ENCODE measurements at regions not wholly inside any gene's neighbourhood (a gene's known extent, or its start where the extent isn't known, plus 50 kb on each side); places are given as distances from the start of the nearest gene placed in this dataset.

DNA sequence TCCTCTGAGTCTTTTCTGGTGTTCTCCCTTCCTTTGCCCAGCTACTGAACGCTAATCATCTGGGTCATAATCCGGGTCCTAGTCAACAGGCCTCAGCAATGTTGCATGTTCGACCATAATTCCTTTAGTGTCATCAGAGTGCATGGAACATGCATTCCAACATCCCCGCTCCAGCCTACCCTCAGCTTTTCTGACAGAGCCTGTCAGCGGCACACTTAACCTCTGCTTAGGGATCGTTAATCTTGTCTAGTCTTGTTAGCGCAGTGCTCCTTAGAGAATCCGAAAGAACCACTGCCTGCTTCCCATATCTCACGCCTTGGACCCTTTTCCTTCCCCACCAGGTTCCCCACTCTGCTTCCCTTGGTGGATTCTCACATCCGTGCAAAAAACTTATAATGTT is 767.9 kb upstream of the ID2 start:
- Mint-ChIP-seq H3K36me3 (ENCODE audit: low read depth) (no peaks in the 10 kb centered on the region), H3K27ac (no peak overlapping the region), H3K27me3 (ENCODE audit: insufficient read depth) (no peaks in the 10 kb centered on the region), H3K4me3 (no peak overlapping the region), H3K9me3 (no peaks in the 10 kb centered on the region), H3K4me1 (peaks cover 11% of the 10 kb centered on the region)
- Histone ChIP-seq H3K27me3 (ENCODE audit: control insufficient read depth, insufficient read depth, low read length, poor library complexity, severe bottlenecking) (no peaks in the 10 kb centered on the region), H3K9me3 (ENCODE audit: control insufficient read depth, low read length) (no peaks in the 10 kb centered on the region), H3K4me3 (ENCODE audit: low read length) (no peak overlapping the region), H3K36me3 (ENCODE audit: control insufficient read depth, insufficient read depth, low read length) (no peaks in the 10 kb centered on the region), H3K27ac (ENCODE audit: low read depth, low read length) (no peak overlapping the region), H3K9ac (ENCODE audit: extremely low read depth, low read length, poor library complexity, severe bottlenecking) (no peak overlapping the region), H3K4me1 (ENCODE audit: control insufficient read depth, insufficient read depth, low read length) (no peaks in the 10 kb centered on the region)
- WGBS, 2 experiments (ENCODE audit: insufficient coverage in 1 of 2, insufficient read length in 1 of 2) = 84 to 88% methylated on average over 9 to 10 of the region's 10 CpGs
- DNase-seq = no peak
- no peak for TF ChIP-seq CTCF (conservative IDR thresholded peaks at IDR 0.05)

DNA sequence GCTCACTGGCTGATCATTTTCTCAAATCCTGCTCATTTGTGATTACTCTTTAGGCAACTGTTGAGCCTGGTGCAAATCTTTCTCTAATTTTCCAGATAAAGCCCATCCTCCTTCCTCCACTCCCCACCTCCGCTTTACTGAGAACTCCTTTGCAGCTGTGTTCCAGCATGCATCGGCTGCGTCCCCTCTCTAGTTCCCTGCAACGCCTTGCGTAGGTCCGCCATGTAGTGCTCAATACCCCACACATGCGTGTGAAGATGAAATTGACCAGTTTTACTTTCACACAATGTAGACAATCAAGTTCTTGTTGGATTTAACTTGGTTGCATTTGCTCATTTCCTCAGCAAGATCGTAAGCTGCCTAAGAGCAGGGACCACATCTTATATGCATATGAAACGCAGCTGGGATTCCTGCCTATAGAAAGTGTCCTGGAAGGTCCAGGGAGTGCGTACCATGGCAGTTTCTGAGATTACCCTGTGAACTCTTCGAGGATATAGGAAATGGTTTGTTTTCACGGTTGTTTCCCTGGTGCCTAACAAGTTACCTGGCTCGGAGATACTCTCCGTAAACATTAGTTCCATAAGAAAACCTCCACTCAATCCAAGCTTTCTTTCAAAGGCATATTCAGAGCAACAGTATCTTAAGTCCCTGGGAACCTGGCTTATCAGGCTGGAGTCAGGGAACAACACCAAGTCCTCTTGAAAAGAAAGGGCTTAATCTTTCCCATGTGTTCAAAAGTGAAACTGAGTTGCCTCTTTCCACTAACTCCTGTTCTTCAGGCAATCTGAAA is 766.4 kb upstream of the ID2 start:
- H3K4me1 Mint-ChIP-seq = peaks cover 11% of the 10 kb centered on the region
- no peaks in the 10 kb centered on the region for H3K9me3 Mint-ChIP-seq
- Histone ChIP-seq H3K36me3 (ENCODE audit: control insufficient read depth, insufficient read depth, low read length) (no peaks in the 10 kb centered on the region), H3K9ac (ENCODE audit: extremely low read depth, low read length, poor library complexity, severe bottlenecking) (no peak overlapping the region), H3K27me3 (ENCODE audit: control insufficient read depth, insufficient read depth, low read length, poor library complexity, severe bottlenecking) (no peaks in the 10 kb centered on the region), H3K4me1 (ENCODE audit: control insufficient read depth, insufficient read depth, low read length) (no peaks in the 10 kb centered on the region), H3K4me3 (ENCODE audit: low read length) (no peak overlapping the region), H3K27ac (ENCODE audit: low read depth, low read length) (no peak overlapping the region), H3K9me3 (ENCODE audit: control insufficient read depth, low read length) (no peaks in the 10 kb centered on the region)
- no peak overlapping the region for H3K4me3 Mint-ChIP-seq
- no peak for DNase-seq
- 90 to 91% methylated on average over 13 to 14 of the region's 14 CpGs for WGBS, 2 experiments (ENCODE audit: insufficient coverage in 1 of 2, insufficient read length in 1 of 2)
- no peaks in the 10 kb centered on the region for H3K36me3 Mint-ChIP-seq (ENCODE audit: low read depth)
- no peak for TF ChIP-seq CTCF (conservative IDR thresholded peaks at IDR 0.05)
- no peaks in the 10 kb centered on the region for H3K27me3 Mint-ChIP-seq (ENCODE audit: insufficient read depth)
- no peak overlapping the region for H3K27ac Mint-ChIP-seq

- H3K9me3 Mint-ChIP-seq = no peaks in the 10 kb centered on the region
- no peaks in the 10 kb centered on the region for H3K36me3 Mint-ChIP-seq (ENCODE audit: low read depth)
- no peak overlapping the region for H3K4me3 Mint-ChIP-seq
These were observed 765.2 kb upstream of the ID2 start for GRCh38 chr2:7916670-7917069.

More at GRCh38 chr2:7916670-7917069, 765.2 kb upstream of the ID2 start:
- H3K27me3 Mint-ChIP-seq (ENCODE audit: insufficient read depth) = no peaks in the 10 kb centered on the region
- 100% methylated on average over 1 to 2 of the region's 2 CpGs for WGBS, 2 experiments (ENCODE audit: insufficient coverage in 1 of 2, insufficient read length in 1 of 2)
- no peaks in the 10 kb centered on the region for H3K9me3 ChIP-seq (ENCODE audit: control insufficient read depth, low read length)
- H3K4me3 ChIP-seq (ENCODE audit: low read length) = no peak overlapping the region
- H3K36me3 ChIP-seq (ENCODE audit: control insufficient read depth, insufficient read depth, low read length) = no peaks in the 10 kb centered on the region
- no peaks in the 10 kb centered on the region for H3K4me1 ChIP-seq (ENCODE audit: control insufficient read depth, insufficient read depth, low read length)
- H3K4me1 Mint-ChIP-seq = peaks cover 11% of the 10 kb centered on the region
- no peak for TF ChIP-seq CTCF (conservative IDR thresholded peaks at IDR 0.05)
- no peak overlapping the region for H3K9ac ChIP-seq (ENCODE audit: extremely low read depth, low read length, poor library complexity, severe bottlenecking)
- no peaks in the 10 kb centered on the region for H3K27me3 ChIP-seq (ENCODE audit: control insufficient read depth, insufficient read depth, low read length, poor library complexity, severe bottlenecking)
- H3K27ac Mint-ChIP-seq = no peak overlapping the region
- DNase-seq = no peak
- no peak overlapping the region for H3K27ac ChIP-seq (ENCODE audit: low read depth, low read length)

Data from endodermal cell (in vitro differentiated cells).